H1 (cell line): ENCODE measurements at regions not wholly inside any gene's neighbourhood (a gene's known extent, or its start where the extent isn't known, plus 50 kb on each side); places are given as distances from the start of the nearest gene placed in this dataset.

ENCODE experiments used
- EP300 ChIP-seq, 2 experiments: IDR thresholded peaks; 1 replicate in 1 of 2; 2 replicates in 1 of 2; pipeline ENCODE4 v1.6.1; 2011 to 2012; ENCODE audit warnings: low read depth in 2 of 2, low read length in 2 of 2, mild to moderate bottlenecking in 2 of 2, borderline replicate concordance in 1 of 2, inconsistent platforms in 1 of 2, moderate library complexity in 1 of 2
- EZH2 ChIP-seq: fragments of 200-600 bp; sonication (generic); IDR thresholded peaks from 2 replicates; pipeline ENCODE4 v1.7.1; 2012; ENCODE audit warnings: low read depth, mild to moderate bottlenecking, moderate library complexity, low read length, inconsistent platforms; ENCODE audit not compliant: severe bottlenecking
- HDAC2 ChIP-seq, 2 experiments: fragments of 300-600 bp in 1 of 2; sonication (generic) in 1 of 2; IDR thresholded peaks; 2 replicates each; pipeline ENCODE4 v1.6.1; 2011 to 2012; ENCODE audit warnings: low read depth in 2 of 2, low read length in 2 of 2, mild to moderate bottlenecking in 2 of 2, moderate library complexity in 2 of 2, borderline replicate concordance in 1 of 2, inconsistent platforms in 1 of 2
- TEAD4 ChIP-seq: IDR thresholded peaks from 2 replicates; pipeline ENCODE4 v1.6.1; 2012; ENCODE audit warnings: low read depth, low read length, inconsistent platforms, mixed read lengths

DNA sequence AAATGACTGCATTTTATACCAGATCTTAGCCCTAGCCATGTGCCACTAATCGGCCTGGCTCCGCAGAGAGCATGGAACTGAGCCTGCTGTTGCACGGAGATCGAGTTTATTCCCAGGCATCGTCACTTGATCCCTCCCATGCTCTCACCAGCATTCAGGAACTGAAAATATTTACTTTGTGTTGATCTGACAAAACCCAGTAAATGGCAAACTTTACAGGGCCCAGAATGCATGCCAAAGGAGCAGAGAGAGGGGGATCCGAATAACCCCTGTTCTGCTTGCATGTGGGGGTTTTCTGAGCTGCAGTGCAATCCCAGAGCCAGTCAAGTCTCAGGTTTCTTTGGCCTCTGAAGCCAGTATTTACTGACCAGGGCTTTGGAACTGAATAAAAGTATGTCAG, 87.3 kb downstream of the GAS1 start (continued):
- TF ChIP-seq EP300 (IDR thresholded peaks at IDR 0.05; ENCODE audit: borderline replicate concordance in 1 of 2, low read depth in 2 of 2, low read length in 2 of 2) (no peak), EZH2 (no peak), TEAD4 (no peak), HDAC2 (IDR thresholded peaks at IDR 0.05; ENCODE audit: borderline replicate concordance in 1 of 2, low read depth in 2 of 2, low read length in 2 of 2) (no peak)
